ENCODE measurements at regions not wholly inside any gene's neighbourhood (a gene's known extent, or its start where the extent isn't known, plus 50 kb on each side); places are given as distances from the start of the nearest gene placed in this dataset.
"Not testable (repeated sequence)": the region's sequence is repeated elsewhere in the genome, so short reads cannot be mapped to it uniquely, and the experiment has no call there.

- ATAC-seq, result no peak
Observed at GRCh38 chrX:115357326-115358120, 68.0 kb downstream of the LUZP4 start.

DNA sequence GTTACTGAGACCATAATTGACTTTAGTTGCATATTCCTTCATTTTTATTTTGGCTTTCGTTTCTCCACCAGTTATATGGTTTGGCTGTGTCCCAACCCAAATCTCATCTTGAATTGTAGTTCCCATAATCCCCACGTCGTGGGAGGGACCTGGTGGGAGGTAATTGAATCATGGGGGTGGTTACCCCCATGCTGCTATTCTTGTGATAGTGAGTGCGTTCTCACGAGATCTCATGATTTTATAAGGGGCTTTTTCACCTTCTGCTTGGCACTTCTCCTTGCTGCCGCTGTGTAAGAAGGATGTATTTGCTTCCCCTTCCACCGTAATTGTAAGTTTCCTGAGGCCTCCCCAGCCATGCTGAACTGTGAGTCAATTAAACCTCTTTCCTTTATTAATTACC, 70.0 kb downstream of the LUZP4 start:
- DNase-seq; ATAC-seq; intact Hi-C loops (cut with DNase I); H3K4me3 ChIP-seq; H3K9me3 ChIP-seq; H3K27me3 ChIP-seq; H3K27ac ChIP-seq; H3K4me1 ChIP-seq; H3K36me3 ChIP-seq (replicated peaks in 1 of 2; ENCODE audit: insufficient read depth in 1 of 2, low read depth in 2 of 2): not testable (repeated sequence)
- 49 to 58% methylated on average over 7 of the region's 7 CpGs for WGBS, 2 donors

More at GRCh38 chrX:115357326-115358120, 68.0 kb downstream of the LUZP4 start:
- no peaks in the 10 kb centered on the region for H3K36me3 ChIP-seq (replicated peaks in 1 of 2; ENCODE audit: insufficient read depth in 1 of 2, low read depth in 2 of 2)
- H3K4me3 ChIP-seq, result no peak overlapping the region
- no peak for TF ChIP-seq POLR2A (IDR thresholded peaks at IDR 0.05)
- TF ChIP-seq, protein P1, sequence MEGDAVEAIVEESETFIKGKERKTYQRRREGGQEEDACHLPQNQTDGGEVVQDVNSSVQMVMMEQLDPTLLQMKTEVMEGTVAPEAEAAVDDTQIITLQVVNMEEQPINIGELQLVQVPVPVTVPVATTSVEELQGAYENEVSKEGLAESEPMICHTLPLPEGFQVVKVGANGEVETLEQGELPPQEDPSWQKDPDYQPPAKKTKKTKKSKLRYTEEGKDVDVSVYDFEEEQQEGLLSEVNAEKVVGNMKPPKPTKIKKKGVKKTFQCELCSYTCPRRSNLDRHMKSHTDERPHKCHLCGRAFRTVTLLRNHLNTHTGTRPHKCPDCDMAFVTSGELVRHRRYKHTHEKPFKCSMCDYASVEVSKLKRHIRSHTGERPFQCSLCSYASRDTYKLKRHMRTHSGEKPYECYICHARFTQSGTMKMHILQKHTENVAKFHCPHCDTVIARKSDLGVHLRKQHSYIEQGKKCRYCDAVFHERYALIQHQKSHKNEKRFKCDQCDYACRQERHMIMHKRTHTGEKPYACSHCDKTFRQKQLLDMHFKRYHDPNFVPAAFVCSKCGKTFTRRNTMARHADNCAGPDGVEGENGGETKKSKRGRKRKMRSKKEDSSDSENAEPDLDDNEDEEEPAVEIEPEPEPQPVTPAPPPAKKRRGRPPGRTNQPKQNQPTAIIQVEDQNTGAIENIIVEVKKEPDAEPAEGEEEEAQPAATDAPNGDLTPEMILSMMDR (IDR thresholded peaks at IDR 0.05), result no peak
- no peaks in the 10 kb centered on the region for H3K27me3 ChIP-seq
- no peak overlapping the region for H3K27ac ChIP-seq
- H3K4me1 ChIP-seq, result no peaks in the 10 kb centered on the region
- WGBS, 2 donors, result 61 to 80% methylated on average over 3 of the region's 3 CpGs
- intact Hi-C loops (cut with DNase I), result no loop called here
- no peaks in the 10 kb centered on the region for H3K9me3 ChIP-seq
- no peak for DNase-seq

DNA sequence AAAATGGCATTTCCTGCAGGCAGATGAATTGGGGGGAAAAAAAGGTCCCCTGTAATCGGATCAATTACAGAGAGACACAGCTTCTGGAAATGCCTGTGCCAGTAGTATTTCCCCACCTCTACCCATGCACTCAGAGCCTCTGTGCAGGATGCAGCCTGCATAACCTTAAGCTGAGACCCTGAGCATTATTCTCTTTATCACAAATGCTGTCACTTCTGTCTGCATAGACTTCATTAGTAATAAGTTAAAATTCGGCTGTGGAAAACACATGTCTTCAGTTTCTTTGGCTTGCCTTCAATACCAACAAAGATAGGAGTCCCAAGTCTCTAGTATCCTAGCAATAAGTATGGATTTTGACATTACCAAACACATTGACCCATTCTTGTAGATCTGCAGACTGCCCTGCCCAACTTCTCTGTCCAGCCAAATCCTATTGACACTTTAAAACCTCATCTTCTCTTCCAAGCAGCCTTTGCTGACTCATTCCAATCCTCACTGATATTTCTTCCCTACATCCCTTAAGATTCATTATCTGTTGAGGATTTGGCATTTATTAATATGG, 70.8 kb downstream of the LUZP4 start:
- no peaks in the 10 kb centered on the region for H3K4me1 ChIP-seq
- no peak for TF ChIP-seq POLR2A (IDR thresholded peaks at IDR 0.05)
- TF ChIP-seq, protein P1 (IDR thresholded peaks at IDR 0.05), result no peak
- H3K4me3 ChIP-seq, result no peak overlapping the region
- H3K27ac ChIP-seq, result no peak overlapping the region
- H3K9me3 ChIP-seq, result no peaks in the 10 kb centered on the region
- H3K27me3 ChIP-seq, result no peaks in the 10 kb centered on the region
- WGBS, 2 donors, result 43 to 49% methylated on average over 2 of the region's 2 CpGs
- intact Hi-C loops (cut with DNase I), result no loop called here
- DNase-seq (no peak), ATAC-seq (no peak)
- no peaks in the 10 kb centered on the region for H3K36me3 ChIP-seq (replicated peaks in 1 of 2; ENCODE audit: insufficient read depth in 1 of 2, low read depth in 2 of 2)

DNA sequence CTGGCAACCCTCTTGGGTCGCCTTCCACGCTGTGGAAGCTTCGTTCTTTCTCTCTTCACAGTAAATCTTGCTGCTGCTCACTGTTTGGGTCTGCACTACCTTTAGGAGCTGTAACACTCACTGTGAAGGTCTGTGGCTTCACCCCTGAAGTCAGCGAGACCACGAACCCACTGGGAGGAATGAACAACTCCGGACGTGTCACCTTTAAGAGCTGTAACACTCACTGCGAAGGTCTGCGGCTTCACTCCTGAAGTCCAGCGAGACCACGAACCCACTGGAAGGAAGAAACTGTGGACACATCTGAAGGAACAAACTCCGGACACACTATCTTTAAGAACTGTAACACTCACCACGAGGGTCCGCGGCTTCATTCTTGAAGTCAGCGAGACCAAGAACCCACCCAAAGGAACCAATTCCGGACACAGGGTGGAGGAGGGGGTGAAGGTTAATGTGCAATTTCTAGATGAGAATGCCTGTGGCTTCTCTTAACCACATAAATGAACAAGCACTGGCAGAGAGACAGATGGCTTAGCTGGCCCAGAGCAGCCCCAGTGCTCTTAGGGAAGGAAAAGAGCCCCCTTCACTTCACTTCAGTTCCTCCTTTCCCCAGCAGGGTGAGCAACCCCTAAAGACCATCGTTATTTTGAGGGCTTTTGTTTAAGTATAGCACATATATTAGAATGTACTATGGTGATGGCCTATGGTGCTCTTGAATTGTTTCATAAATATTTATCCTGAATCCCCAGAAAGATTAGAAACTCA, 73.0 kb downstream of the LUZP4 start:
- no peaks in the 10 kb centered on the region for H3K27me3 ChIP-seq
- 77 to 86% methylated on average over 9 to 16 of the region's 18 CpGs for WGBS, 2 donors
- TF ChIP-seq, protein P1 (IDR thresholded peaks at IDR 0.05), result no peak
- no peak for TF ChIP-seq POLR2A (IDR thresholded peaks at IDR 0.05)
- ATAC-seq (no peak), DNase-seq (no peak)
- H3K9me3 ChIP-seq, result no peaks in the 10 kb centered on the region
- no peaks in the 10 kb centered on the region for H3K4me1 ChIP-seq
- H3K4me3 ChIP-seq, result no peak overlapping the region
- H3K27ac ChIP-seq, result no peak overlapping the region
- intact Hi-C loops (cut with DNase I), result no loop called here
- H3K36me3 ChIP-seq (replicated peaks in 1 of 2; ENCODE audit: insufficient read depth in 1 of 2, low read depth in 2 of 2), result no peaks in the 10 kb centered on the region

GRCh38 chrX:115363372-115363771, 73.9 kb downstream of the LUZP4 start:
- H3K9me3 ChIP-seq, result no peaks in the 10 kb centered on the region
- ATAC-seq, result no peak
- DNase-seq, result no peak
- intact Hi-C loops (cut with DNase I), result no loop called here
- H3K27ac ChIP-seq, result no peak overlapping the region
- H3K36me3 ChIP-seq (replicated peaks in 1 of 2; ENCODE audit: insufficient read depth in 1 of 2, low read depth in 2 of 2), result no peaks in the 10 kb centered on the region
- H3K27me3 ChIP-seq, result no peaks in the 10 kb centered on the region
- no peaks in the 10 kb centered on the region for H3K4me1 ChIP-seq
- WGBS, 2 donors, result 30 to 32% methylated on average over 2 of the region's 2 CpGs
- H3K4me3 ChIP-seq, result no peak overlapping the region
- TF ChIP-seq, protein P1 (IDR thresholded peaks at IDR 0.05), result no peak
- no peak for TF ChIP-seq POLR2A (IDR thresholded peaks at IDR 0.05)
